ENCODE measurements at regions not wholly inside any gene's neighbourhood (a gene's known extent, or its start where the extent isn't known, plus 50 kb on each side); places are given as distances from the start of the nearest gene placed in this dataset.

GRCh38 chr21:41071258-41072171 lies 96.4 kb upstream of the BACE2 start:
- H3K36me3 Mint-ChIP-seq, result no peaks in the 10 kb centered on the region
- H3K27ac Mint-ChIP-seq, result no peak overlapping the region
- no peaks in the 10 kb centered on the region for H3K9me3 Mint-ChIP-seq
- peaks cover 9% of the 10 kb centered on the region for H3K4me1 Mint-ChIP-seq
- no peak for ATAC-seq
- H3K4me3 Mint-ChIP-seq, result no peak overlapping the region
- peaks cover 54% of the 10 kb centered on the region for H3K27me3 Mint-ChIP-seq

GRCh38 chr21:41073558-41073957 lies 94.4 kb upstream of the BACE2 start:
- no peak overlapping the region for H3K27ac Mint-ChIP-seq
- H3K27me3 Mint-ChIP-seq, result peaks cover 44% of the 10 kb centered on the region
- ATAC-seq, result no peak
- H3K4me1 Mint-ChIP-seq, result peaks cover 7% of the 10 kb centered on the region
- no peaks in the 10 kb centered on the region for H3K36me3 Mint-ChIP-seq
- no peaks in the 10 kb centered on the region for H3K9me3 Mint-ChIP-seq
- H3K4me3 Mint-ChIP-seq, result no peak overlapping the region

GRCh38 chr21:41074396-41075184 lies 93.4 kb upstream of the BACE2 start:
- Mint-ChIP-seq H3K27me3 (peaks cover 34% of the 10 kb centered on the region), H3K27ac (no peak overlapping the region), H3K9me3 (no peaks in the 10 kb centered on the region), H3K4me1 (no peaks in the 10 kb centered on the region), H3K36me3 (no peaks in the 10 kb centered on the region), H3K4me3 (no peak overlapping the region)
- no peak for ATAC-seq

- H3K27me3 Mint-ChIP-seq, result peaks cover 28% of the 10 kb centered on the region
- no peak overlapping the region for H3K27ac Mint-ChIP-seq
- H3K4me3 Mint-ChIP-seq, result no peak overlapping the region
- no peaks in the 10 kb centered on the region for H3K9me3 Mint-ChIP-seq
- ATAC-seq, result no peak
- no peaks in the 10 kb centered on the region for H3K36me3 Mint-ChIP-seq
- no peaks in the 10 kb centered on the region for H3K4me1 Mint-ChIP-seq
Observed at GRCh38 chr21:41075656-41076055, 92.3 kb upstream of the BACE2 start.

DNA sequence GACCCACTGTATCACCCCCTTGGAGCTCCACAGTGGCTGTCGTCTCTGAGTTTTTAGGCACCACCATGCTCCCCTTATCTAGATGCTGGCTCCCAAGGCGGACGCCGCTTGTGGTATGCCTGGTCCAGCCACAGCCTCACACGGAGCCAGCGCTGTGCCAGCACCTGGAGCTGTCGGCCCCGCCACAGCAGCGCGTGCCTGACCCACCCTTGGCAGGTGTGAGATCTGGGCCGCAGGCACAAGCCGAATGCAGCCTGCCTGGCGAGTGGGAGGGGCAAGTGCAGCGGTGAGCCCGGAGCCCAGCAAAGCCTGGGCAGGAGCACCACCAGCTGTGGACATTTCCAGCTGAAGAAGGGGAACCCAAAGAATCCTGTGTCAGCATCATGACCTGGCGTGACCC lies 91.9 kb upstream of the BACE2 start:
- Mint-ChIP-seq H3K9me3 (no peaks in the 10 kb centered on the region), H3K27ac (no peak overlapping the region)

GRCh38 chr21:41079159-41079558 lies 88.8 kb upstream of the BACE2 start:
- Mint-ChIP-seq H3K4me1 (no peaks in the 10 kb centered on the region), H3K36me3 (no peaks in the 10 kb centered on the region), H3K27ac (no peak overlapping the region), H3K27me3 (peaks cover 16% of the 10 kb centered on the region), H3K4me3 (no peak overlapping the region), H3K9me3 (peaks cover 2% of the 10 kb centered on the region)
- no peak for ATAC-seq

More for the DNA sequence above, 91.9 kb upstream of the BACE2 start:
- no peak for ATAC-seq
- Mint-ChIP-seq H3K27me3 (peaks cover 24% of the 10 kb centered on the region), H3K36me3 (no peaks in the 10 kb centered on the region), H3K4me1 (no peaks in the 10 kb centered on the region), H3K4me3 (no peak overlapping the region)

GRCh38 chr21:41080485-41081121 lies 87.4 kb upstream of the BACE2 start:
- H3K4me3 Mint-ChIP-seq, result no peak overlapping the region
- peaks cover 2% of the 10 kb centered on the region for H3K9me3 Mint-ChIP-seq
- ATAC-seq, result no peak
- H3K4me1 Mint-ChIP-seq, result no peaks in the 10 kb centered on the region
- peaks cover 30% of the 10 kb centered on the region for H3K27me3 Mint-ChIP-seq
- no peak overlapping the region for H3K27ac Mint-ChIP-seq
- H3K36me3 Mint-ChIP-seq, result no peaks in the 10 kb centered on the region

DNA sequence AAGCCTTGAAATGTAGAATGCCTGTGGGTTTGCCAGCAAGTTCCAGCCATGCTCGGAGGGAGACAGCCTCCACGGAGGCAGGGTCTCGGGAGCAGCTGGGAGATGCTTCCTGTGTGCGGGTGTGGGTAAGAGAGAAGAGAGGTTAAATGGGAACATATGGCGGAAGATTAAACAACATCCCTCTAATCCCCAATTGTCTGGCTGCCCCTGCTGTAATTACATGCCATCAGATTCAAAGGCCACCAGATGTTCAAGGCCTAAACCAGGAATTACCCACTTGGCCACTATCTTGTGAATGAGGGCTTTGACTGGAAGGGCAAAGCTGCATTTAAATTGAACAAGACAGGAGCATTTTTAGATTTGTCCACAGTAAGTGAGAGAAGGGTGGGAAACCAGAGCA lies 81.4 kb upstream of the BACE2 start:
- no peaks in the 10 kb centered on the region for H3K4me1 Mint-ChIP-seq
- H3K4me3 Mint-ChIP-seq, result no peak overlapping the region
- ATAC-seq, result no peak
- peaks cover 21% of the 10 kb centered on the region for H3K27me3 Mint-ChIP-seq
- H3K36me3 Mint-ChIP-seq, result no peaks in the 10 kb centered on the region
- no peak overlapping the region for H3K27ac Mint-ChIP-seq
- peaks cover 2% of the 10 kb centered on the region for H3K9me3 Mint-ChIP-seq

- no peaks in the 10 kb centered on the region for H3K4me1 Mint-ChIP-seq
- no peak overlapping the region for H3K4me3 Mint-ChIP-seq
- H3K9me3 Mint-ChIP-seq, result no peaks in the 10 kb centered on the region
- ATAC-seq, result no peak
- peaks cover 6% of the 10 kb centered on the region for H3K27me3 Mint-ChIP-seq
- H3K36me3 Mint-ChIP-seq, result no peaks in the 10 kb centered on the region
- H3K27ac Mint-ChIP-seq, result no peak overlapping the region
Observed at GRCh38 chr21:41090981-41091380, 77.0 kb upstream of the BACE2 start.

- Mint-ChIP-seq H3K27me3 (peaks cover 13% of the 10 kb centered on the region), H3K4me3 (no peak overlapping the region), H3K27ac (no peak overlapping the region), H3K36me3 (no peaks in the 10 kb centered on the region), H3K4me1 (no peaks in the 10 kb centered on the region), H3K9me3 (no peaks in the 10 kb centered on the region)
- ATAC-seq, result no peak
Observed at GRCh38 chr21:41091616-41092015, 76.3 kb upstream of the BACE2 start.

GRCh38 chr21:41092312-41092711 lies 75.6 kb upstream of the BACE2 start:
- Mint-ChIP-seq H3K27ac (no peak overlapping the region), H3K4me3 (no peak overlapping the region), H3K4me1 (no peaks in the 10 kb centered on the region), H3K9me3 (no peaks in the 10 kb centered on the region), H3K27me3 (peaks cover 18% of the 10 kb centered on the region), H3K36me3 (no peaks in the 10 kb centered on the region)
- ATAC-seq, result no peak

DNA sequence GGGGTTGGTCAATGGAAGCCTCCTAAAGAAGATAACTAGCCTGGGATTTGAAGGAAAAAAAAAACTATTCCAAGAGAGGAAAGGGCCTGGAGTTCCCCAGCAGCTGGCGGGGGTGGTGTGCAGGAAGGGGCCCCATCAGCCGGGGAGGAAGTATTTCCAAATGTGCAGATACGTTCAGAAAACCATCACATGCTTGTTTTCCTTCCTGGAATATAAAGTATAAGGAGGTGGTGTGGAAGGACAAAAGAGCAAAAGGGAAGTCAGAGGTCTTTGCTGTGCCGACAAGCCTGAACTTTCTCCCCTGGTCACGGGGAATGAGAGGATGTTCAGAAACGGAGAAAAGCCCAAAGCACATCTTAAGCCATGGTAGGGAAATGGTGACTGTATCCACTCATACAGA lies 72.0 kb upstream of the BACE2 start:
- Mint-ChIP-seq H3K27me3 (peaks cover 18% of the 10 kb centered on the region), H3K9me3 (peaks cover 3% of the 10 kb centered on the region), H3K4me3 (no peak overlapping the region), H3K27ac (no peak overlapping the region), H3K36me3 (no peaks in the 10 kb centered on the region), H3K4me1 (no peaks in the 10 kb centered on the region)
- ATAC-seq, result no peak

DNA sequence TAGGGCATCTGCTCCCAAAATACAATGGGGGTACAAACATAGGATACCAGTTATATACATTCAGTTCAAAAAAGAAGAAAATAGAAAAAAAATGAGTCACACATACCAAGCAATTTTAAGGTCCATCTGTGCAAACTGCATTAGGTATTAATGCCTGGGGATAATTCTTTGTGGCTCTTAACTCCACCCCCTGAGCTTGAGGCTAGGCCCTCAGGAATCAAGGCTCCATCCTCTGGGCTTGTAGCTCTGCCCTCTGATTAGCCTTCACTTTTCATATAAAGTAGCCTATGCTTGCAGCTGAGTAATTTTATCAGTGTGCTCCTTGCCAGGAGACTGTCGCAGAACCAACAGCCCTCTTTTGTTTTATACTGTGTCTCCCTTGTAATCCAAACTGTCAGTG lies 69.9 kb upstream of the BACE2 start:
- no peaks in the 10 kb centered on the region for H3K4me1 Mint-ChIP-seq
- H3K36me3 Mint-ChIP-seq, result no peaks in the 10 kb centered on the region
- no peak for ATAC-seq

DNA sequence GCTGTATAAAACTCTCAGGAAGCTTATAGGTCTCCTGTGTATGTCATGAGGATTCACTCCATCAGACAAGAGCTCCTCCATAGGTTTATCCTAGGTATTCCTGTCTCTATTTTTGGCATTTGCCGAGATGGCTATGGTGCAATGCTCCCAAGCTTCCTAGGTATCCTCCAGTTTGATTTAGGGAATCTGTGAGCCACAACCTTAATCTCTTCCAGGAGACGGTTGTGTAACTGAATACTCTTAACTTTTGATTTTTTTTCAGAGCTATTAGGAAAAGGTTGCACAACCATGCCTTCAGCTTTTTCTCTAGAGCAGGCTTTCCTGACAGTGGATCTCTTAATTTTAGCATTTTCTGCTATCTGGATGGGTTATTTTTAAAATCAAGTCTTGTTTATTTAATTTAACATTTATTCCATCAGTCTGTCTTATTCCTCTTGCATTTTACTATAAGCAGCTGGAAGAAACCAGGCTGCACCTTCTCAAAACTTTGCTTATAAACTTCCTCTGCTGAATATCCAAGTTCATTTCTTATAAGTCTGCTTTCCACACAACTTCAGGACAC lies 69.4 kb upstream of the BACE2 start:
- Mint-ChIP-seq H3K36me3 (no peaks in the 10 kb centered on the region), H3K27ac (no peak overlapping the region), H3K4me3 (no peak overlapping the region), H3K9me3 (peaks cover 3% of the 10 kb centered on the region), H3K27me3 (peaks cover 30% of the 10 kb centered on the region), H3K4me1 (no peaks in the 10 kb centered on the region)
- no peak for ATAC-seq

More for the DNA sequence above, 69.9 kb upstream of the BACE2 start:
- Mint-ChIP-seq H3K4me3 (no peak overlapping the region), H3K9me3 (peaks cover 3% of the 10 kb centered on the region), H3K27ac (no peak overlapping the region), H3K27me3 (peaks cover 30% of the 10 kb centered on the region)
